NAMALWA (cell line): ENCODE measurements at regions not wholly inside any gene's neighbourhood (a gene's known extent, or its start where the extent isn't known, plus 50 kb on each side); places are given as distances from the start of the nearest gene placed in this dataset.

Source experiments
- DNase-seq: peaks from one replicate; pipeline ENCODE4 v3.0.0-alpha.2; 2015; ENCODE audit warnings: low spot score

DNA sequence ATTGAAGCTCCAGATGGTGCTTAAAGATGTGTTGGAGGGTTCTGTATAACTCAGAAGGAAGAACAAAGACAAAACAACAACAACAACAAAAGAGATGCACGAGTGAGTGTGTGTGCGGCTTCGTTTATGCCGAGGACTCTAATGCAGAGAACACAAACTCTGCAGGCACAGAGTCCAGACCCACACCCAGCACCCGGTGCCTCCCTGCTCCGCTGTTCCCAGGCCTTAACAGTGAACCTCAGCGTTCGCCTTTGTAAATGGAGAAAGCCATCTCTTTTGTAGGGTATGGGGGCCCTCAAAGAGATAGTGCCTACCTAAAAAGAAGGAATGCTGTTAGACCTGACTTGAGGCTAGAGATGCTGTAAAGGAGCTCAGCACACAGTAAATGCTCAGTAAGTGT lies 243.3 kb downstream of the ERMARD start:
- no peak for DNase-seq

- no peak for DNase-seq
Measured at GRCh38 chr6:169993861-169994481, 242.5 kb downstream of the ERMARD start.

DNA sequence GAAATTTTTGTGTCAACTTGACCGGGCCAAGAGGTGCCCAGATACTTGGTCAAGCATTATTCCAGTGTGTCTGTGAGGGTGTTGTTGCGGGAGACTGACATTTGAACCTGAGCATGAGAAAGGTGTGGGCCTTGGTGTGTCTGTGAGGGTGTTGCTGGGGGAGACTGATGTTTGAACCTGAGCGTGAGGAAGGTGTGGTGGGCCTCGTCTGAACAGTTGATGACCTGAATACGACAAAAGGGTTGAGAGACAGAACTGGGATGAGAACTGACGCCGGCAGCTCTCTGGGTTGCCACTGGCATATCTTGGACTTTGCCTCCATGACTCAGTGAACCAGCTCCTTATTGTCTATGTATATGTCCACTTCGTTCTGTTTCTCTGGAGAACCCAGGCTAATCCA lies 240.5 kb downstream of the ERMARD start:
- DNase-seq: no peak

GRCh38 chr6:169991031-169991390 lies 239.6 kb downstream of the ERMARD start:
- DNase-seq: no peak

- no peak for DNase-seq
Measured at GRCh38 chr6:169990095-169991030, 238.9 kb downstream of the ERMARD start.

- no peak for DNase-seq
Measured at GRCh38 chr6:169989594-169989993, 238.2 kb downstream of the ERMARD start.

- DNase-seq: no peak
Measured at GRCh38 chr6:169988769-169989550, 237.5 kb downstream of the ERMARD start.

DNA sequence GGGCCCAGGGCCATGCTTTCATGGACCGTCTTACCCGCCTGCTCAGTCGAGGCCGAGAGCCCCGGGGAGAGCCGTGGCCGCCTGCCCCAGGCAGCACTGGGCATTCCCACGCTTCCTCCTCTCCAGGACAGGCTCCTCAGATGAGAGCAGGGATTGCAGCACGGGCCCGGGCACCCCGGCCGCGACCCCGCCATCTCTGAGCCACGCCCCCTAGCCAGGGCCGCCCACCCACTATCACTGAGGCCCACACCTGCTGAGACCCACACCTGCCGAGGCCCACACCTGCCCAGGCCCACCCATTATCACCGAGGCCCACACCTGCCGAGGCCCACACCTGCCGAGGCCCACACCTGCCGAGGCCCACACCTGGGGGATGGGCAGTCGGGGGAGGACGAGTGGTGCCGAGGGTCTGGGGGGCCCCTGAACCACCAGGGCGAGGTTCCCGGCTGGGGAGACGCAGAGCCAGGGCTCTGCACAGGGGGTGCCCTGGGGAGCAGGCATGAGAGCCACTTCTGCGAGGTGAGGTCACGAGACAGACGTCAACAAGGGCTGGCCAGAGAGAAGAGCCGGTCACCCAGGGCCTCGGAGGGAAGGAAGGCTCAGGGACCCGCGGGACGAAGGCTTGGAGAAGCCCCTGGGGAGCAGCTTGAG lies 235.6 kb downstream of the ERMARD start:
- no peak for DNase-seq

DNA sequence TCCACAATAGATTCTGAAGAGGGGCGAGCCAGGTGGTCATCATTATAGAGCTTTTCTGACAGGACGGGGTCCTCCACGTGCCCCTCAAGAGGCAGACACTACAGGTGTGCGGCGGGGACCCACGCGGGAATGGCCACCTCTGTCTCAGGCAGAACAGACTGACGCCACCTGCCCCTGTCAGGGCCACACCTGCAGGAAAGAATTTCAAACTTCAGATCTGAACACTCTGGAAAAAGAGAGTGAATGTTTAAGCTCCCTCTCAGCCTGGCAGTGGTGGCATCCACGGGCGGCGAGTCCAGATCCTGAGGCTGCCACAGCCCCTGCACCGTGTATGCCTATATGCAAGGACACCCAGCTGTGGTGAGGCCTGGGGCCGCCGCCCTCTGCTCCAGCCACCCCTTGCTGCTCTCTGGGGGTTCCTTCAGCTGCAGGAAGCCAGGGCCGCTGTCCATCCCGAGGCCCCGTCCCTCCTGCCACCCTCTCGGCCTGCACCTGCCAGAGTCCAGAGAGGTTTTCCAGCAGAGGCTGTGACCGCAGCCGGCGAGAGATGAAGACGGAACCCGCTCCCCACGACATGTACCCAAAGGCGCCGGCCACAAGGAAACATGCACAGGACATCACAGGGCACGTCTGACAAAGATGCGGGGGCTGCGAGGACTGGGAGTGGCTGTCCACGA lies 234.9 kb downstream of the ERMARD start:
- DNase-seq: no peak

GRCh38 chr6:169985121-169986015 lies 233.9 kb downstream of the ERMARD start:
- DNase-seq: no peak

DNA sequence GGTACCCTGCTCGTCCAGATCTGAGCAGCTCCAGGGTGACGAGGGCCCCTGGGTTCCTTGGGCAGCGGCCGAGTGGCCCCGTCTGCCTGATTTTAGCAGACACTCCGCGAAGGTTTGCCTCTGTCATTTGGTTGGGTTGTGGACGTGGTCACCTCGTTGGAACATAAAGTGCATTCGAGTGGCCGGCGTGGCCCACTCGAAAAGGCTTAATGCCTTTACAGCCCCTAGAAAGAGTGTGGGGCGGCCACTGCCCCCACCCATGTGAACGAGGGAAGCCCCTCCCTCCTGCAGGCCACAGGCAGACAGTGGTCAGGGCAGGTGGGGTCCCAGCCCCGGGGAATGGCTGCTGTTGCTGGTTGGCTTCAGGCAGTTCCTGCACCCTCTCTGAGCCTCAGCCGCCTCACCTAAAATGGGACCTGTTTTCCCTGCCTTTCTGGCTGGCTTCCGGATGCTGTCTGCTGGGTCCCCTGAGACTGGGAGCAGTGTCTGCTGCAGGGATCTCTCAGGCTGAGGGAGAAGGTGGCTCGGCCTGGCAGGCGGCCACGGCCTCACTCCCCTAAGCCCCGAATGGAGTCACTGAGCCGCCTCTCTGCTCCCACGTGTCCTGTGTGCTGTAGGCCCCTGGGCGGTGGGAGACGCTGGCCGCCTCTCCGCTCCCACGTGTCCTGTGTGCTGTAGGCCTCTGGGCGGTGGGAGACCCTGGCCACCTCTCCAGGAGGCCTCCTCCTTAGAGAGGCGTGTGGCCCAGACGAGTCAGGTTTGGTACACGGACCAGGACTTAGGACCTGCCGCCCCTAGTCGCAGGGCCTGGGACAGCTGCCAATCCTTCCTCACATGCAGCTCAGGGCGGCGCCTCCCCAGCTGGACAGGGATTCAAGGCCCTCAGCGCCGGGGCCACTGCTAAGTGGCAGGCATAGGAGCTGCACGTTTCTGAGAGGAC lies 233.0 kb downstream of the ERMARD start:
- DNase-seq: no peak

DNA sequence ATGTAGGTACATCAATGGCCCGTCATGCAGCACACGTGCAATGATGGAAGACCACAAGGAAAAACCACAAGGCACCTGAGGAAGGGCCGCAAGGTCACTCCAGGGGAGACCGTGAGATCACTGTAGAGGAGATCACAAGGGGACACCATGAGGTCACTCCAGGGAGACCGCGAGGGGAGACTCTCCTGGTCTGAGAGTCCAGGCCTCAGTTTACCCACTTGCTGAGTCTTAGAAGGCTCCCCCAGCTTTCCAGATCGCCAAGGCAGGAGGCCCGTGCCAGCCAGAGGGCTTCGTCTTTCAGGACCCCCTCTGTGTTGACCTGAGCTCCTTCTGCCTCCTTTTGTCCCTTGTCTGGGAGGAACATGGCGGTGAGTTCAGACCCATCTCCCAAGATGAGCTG lies 232.2 kb downstream of the ERMARD start:
- no peak for DNase-seq

GRCh38 chr6:169982461-169983386 lies 231.3 kb downstream of the ERMARD start:
- no peak for DNase-seq

- DNase-seq: no peak
Measured at GRCh38 chr6:169981969-169982368, 230.5 kb downstream of the ERMARD start.

- no peak for DNase-seq
Measured at GRCh38 chr6:169981568-169981967, 230.1 kb downstream of the ERMARD start.

- DNase-seq: no peak
Measured at GRCh38 chr6:169980826-169981450, 229.5 kb downstream of the ERMARD start.

GRCh38 chr6:169979873-169980432 lies 228.5 kb downstream of the ERMARD start:
- DNase-seq: no peak
